PC-3 (cell line): ENCODE measurements at regions not wholly inside any gene's neighbourhood (a gene's known extent, or its start where the extent isn't known, plus 50 kb on each side); places are given as distances from the start of the nearest gene placed in this dataset.

Experiments used
- ATAC-seq: fragments of 200-7000 bp; cut with Tn5 transposase; 2 replicates; pipeline ENCODE4 v1.9.1; 2020; ENCODE audit warnings: mild to moderate bottlenecking, moderate library complexity
- BruUV-seq: library from RNA; stranded (reverse); fragments of 400-500 nt; replicated peaks from 2 replicates; lab custom pipeline; 2021; lab: Mats Ljungman, UMichigan
- CTCF ChIA-PET: fragments of 300-600 bp; sonication (Branson Sonifier 250); formaldehyde crosslinking; loops from one replicate; lab custom pipeline; 2022; ENCODE audit warnings: antibody characterized with exemption; lab: Charles Lee
- POLR2A ChIA-PET: fragments of 300-600 bp; sonication (Branson Sonifier 250); formaldehyde crosslinking; loops from one replicate; lab custom pipeline; 2022; ENCODE audit warnings: antibody characterized with exemption; ENCODE audit not compliant: unreplicated experiment; lab: Charles Lee
- DNase-seq: peaks from one replicate; pipeline ENCODE4 v3.0.0-alpha.2; 2015
- H2AFZ ChIP-seq: fragments of 300-600 bp; sonication (generic); 2 replicates; pipeline ENCODE4 v1.6.0; 2016; ENCODE audit warnings: antibody characterized with exemption, low read length
- H3F3A ChIP-seq: fragments of 300-600 bp; sonication (generic); one replicate; pipeline ENCODE4 v1.6.0; 2017; ENCODE audit warnings: antibody characterized with exemption, low read length, control low read depth, mild to moderate bottlenecking; ENCODE audit not compliant: unreplicated experiment
- H3K27ac ChIP-seq: fragments of 300-600 bp; sonication (generic); 2 replicates; pipeline ENCODE4 v1.5.1; 2016; ENCODE audit warnings: mild to moderate bottlenecking, low read length
- H3K27me3 ChIP-seq: fragments of 300-600 bp; sonication (generic); 2 replicates; pipeline ENCODE4 v1.6.1; 2016; ENCODE audit warnings: low read length, mixed read lengths
- H3K36me3 ChIP-seq: fragments of 300-600 bp; sonication (generic); 2 replicates; pipeline ENCODE4 v1.6.1; 2016; ENCODE audit warnings: low read depth, mixed run types, low read length, mixed read lengths
- H3K4me1 ChIP-seq: fragments of 300-600 bp; sonication (generic); 2 replicates; pipeline ENCODE4 v1.5.1; 2016; ENCODE audit warnings: low read length; ENCODE audit not compliant: insufficient read depth
- H3K4me2 ChIP-seq: fragments of 300-600 bp; sonication (generic); 2 replicates; pipeline ENCODE4 v1.6.0; 2016; ENCODE audit warnings: low read length
- H3K4me3 ChIP-seq: fragments of 300-600 bp; sonication (generic); 2 replicates; pipeline ENCODE4 v1.5.1; 2016; ENCODE audit warnings: mild to moderate bottlenecking, low read length, mixed read lengths
- H3K79me2 ChIP-seq: fragments of 300-600 bp; sonication (generic); 2 replicates; pipeline ENCODE4 v1.6.1; 2017; ENCODE audit warnings: low read length, mixed read lengths
- H3K9ac ChIP-seq: fragments of 300-600 bp; sonication (generic); 2 replicates; pipeline ENCODE4 v1.6.0; 2016; ENCODE audit warnings: mild to moderate bottlenecking, low read length
- H3K9me2 ChIP-seq: fragments of 300-600 bp; sonication (generic); replicated peaks from 2 replicates; pipeline ENCODE4 v1.6.1; 2016; ENCODE audit warnings: mixed run types, low read length, mixed read lengths
- H3K9me3 ChIP-seq: fragments of 300-600 bp; sonication (generic); 2 replicates; pipeline ENCODE4 v1.6.1; 2016; ENCODE audit warnings: low read length, mixed read lengths
- H4K20me1 ChIP-seq: fragments of 300-600 bp; sonication (generic); 2 replicates; pipeline ENCODE4 v1.6.1; 2016; ENCODE audit warnings: low read length, mixed read lengths
- CTCF ChIP-seq: fragments of 300-600 bp; sonication (generic); conservative IDR thresholded peaks from 2 replicates; pipeline ENCODE4 v1.5.1; 2017; ENCODE audit warnings: antibody characterized with exemption, low read depth, mild to moderate bottlenecking, low read length
- EZH2 ChIP-seq: fragments of 300-600 bp; sonication (generic); IDR thresholded peaks from one replicate; pipeline ENCODE4 v1.6.1; 2017; ENCODE audit warnings: antibody characterized with exemption, mild to moderate bottlenecking, low read length; ENCODE audit not compliant: unreplicated experiment
- EZH2phosphoT487 ChIP-seq: fragments of 300-600 bp; sonication (generic); IDR thresholded peaks from 2 replicates; pipeline ENCODE4 v1.6.1; 2018; ENCODE audit warnings: mild to moderate bottlenecking, antibody characterized with exemption, low read length, borderline replicate concordance
- intact Hi-C: fragments of 100-400 bp; cut with micrococcal nuclease; formaldehyde crosslinking; loops from 2 replicates; pipeline ENCODE4 v1.9.0; 2023

DNA sequence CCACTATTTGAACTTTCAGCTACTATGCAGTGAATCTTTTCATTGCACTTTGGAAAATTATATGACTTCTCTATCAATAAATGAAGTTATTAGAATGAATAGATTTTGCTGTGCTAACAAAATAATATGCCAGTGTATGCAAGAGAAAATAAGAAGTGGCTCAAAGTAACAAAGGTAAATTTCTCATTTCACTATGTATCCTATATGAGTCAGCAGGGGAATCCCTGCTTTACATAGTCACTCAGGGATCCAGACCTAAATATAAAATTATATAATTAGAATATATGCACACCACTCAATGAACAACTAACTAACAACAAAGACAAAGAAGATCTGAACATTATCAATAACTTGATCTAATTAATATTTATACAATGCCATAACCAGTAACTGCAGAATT is 390.8 kb upstream of the IRAK1BP1 start:
- Histone ChIP-seq H3K4me2 (no peak overlapping the region), H4K20me1 (no peaks in the 10 kb centered on the region), H2AFZ (no peak overlapping the region), H3K9me2 (no peaks in the 10 kb centered on the region), H3K9me3 (no peaks in the 10 kb centered on the region), H3K79me2 (no peaks in the 10 kb centered on the region), H3F3A (no peaks in the 10 kb centered on the region), H3K9ac (no peak overlapping the region), H3K4me3 (no peak overlapping the region), H3K27me3 (no peaks in the 10 kb centered on the region), H3K4me1 (no peaks in the 10 kb centered on the region), H3K36me3 (no peaks in the 10 kb centered on the region), H3K27ac (no peak overlapping the region)
- DNase-seq (no peak), ATAC-seq (no peak)
- no TSS peak for BruUV-seq
- POLR2A ChIA-PET: no interaction called here
- TF ChIP-seq CTCF: no peak
- TF ChIP-seq EZH2: no peak
- no peak for TF ChIP-seq EZH2phosphoT487
- intact Hi-C loops: no loop called here
- CTCF ChIA-PET: no interaction called here

DNA sequence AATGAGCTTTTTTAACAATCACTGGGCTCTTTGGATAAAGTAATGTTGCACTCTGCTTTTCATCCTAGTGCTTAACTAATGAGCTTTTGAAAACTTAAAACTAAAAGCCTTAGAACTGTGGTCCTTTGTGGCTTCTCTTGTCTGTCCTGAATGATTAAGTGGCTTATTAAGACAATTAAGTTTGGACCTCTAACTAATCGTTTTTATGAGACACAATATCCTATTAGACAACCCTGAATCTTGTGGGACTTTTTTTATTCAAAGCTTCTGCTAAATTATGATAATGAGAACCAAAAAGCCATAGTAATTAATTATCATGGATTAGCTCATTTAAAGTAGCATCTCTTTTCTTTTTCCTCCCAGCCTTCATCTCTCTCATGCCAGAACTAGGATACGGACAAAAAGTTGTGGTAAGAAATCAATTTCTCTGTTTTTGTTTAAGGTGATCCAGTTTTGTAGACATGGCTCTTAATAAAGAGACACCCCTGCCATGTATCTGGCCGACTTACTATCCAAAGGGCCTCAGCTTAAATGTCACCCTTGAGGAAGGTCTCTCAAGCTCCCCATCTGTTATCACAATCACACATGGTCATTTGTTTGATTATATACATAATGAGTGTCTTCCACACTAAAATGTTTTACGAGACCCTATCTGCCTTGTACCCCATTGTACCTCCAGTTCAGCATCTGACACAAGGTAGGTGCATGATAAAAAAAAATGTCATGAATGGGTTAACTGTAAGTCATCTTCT is 384.4 kb upstream of the IRAK1BP1 start:
- Histone ChIP-seq H3K4me2 (no peak overlapping the region), H3K4me1 (no peaks in the 10 kb centered on the region), H3K9me3 (no peaks in the 10 kb centered on the region), H3K9me2 (no peaks in the 10 kb centered on the region), H3K27ac (no peak overlapping the region), H3K27me3 (no peaks in the 10 kb centered on the region), H3F3A (no peaks in the 10 kb centered on the region), H2AFZ (no peak overlapping the region), H3K79me2 (no peaks in the 10 kb centered on the region), H4K20me1 (no peaks in the 10 kb centered on the region), H3K9ac (no peak overlapping the region), H3K4me3 (no peak overlapping the region), H3K36me3 (no peaks in the 10 kb centered on the region)
- DNase-seq: no peak
- POLR2A ChIA-PET: no interaction called here
- ATAC-seq: no peak
- CTCF ChIA-PET: no interaction called here
- TF ChIP-seq EZH2phosphoT487: no peak
- TF ChIP-seq CTCF: no peak
- no peak for TF ChIP-seq EZH2
- BruUV-seq: no TSS peak
- intact Hi-C loops: no loop called here

DNA sequence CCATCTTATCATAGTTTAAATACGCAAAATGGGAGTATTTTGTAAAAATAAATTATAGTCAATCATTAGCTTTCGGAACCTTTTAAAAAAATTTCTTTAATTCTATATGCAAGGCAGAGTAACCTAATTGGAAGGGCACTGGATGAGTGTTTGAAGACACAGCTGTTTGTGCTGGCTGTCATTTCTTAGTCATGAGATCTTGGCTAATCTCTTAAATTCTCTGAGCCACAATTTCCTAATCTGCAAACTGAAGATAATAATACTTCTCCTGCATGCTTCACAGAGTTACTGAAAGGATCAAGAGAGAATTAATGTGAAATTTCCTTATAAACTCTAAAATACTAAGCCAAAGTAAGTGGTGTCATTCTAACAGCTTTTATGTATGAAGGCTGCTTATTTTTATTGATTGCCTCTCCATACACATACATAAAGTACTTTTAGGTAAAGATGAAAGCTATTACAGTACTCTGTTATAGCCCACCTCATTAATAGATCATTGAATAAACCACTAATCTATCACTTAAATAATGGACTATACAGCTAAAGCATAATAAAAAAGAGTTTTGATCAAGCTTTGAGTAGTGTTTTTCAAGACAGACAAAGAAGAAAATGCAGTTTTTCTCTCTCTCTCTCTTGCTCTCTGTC is 383.7 kb upstream of the IRAK1BP1 start:
- Histone ChIP-seq H3K27me3 (no peaks in the 10 kb centered on the region), H3K36me3 (no peaks in the 10 kb centered on the region), H3K79me2 (no peaks in the 10 kb centered on the region), H3K4me1 (no peaks in the 10 kb centered on the region), H2AFZ (no peak overlapping the region), H3K27ac (no peak overlapping the region), H3K9me3 (no peaks in the 10 kb centered on the region), H3K4me3 (no peak overlapping the region), H4K20me1 (no peaks in the 10 kb centered on the region), H3K4me2 (no peak overlapping the region), H3F3A (no peaks in the 10 kb centered on the region), H3K9me2 (no peaks in the 10 kb centered on the region), H3K9ac (no peak overlapping the region)
- no peak for ATAC-seq
- intact Hi-C loops: no loop called here
- POLR2A ChIA-PET: no interaction called here
- DNase-seq: no peak
- no peak for TF ChIP-seq EZH2
- no TSS peak for BruUV-seq
- CTCF ChIA-PET: no interaction called here
